Stomach smooth muscle (tissue), 2 donors: ENCODE measurements at regions not wholly inside any gene's neighbourhood (a gene's known extent, or its start where the extent isn't known, plus 50 kb on each side); places are given as distances from the start of the nearest gene placed in this dataset.

ENCODE experiments used
- H3K27ac ChIP-seq: one replicate; pipeline ENCODE4 v1.7.0; 2013; ENCODE audit warnings: mild to moderate bottlenecking, low read length, inconsistent platforms
- H3K27me3 ChIP-seq, 2 donors: one replicate each; pipeline ENCODE4 v1.7.0; 2013; ENCODE audit warnings: low read length in 2 of 2; ENCODE audit not compliant: insufficient read depth in 2 of 2, control insufficient read depth in 1 of 2
- H3K36me3 ChIP-seq, 2 donors: one replicate each; pipeline ENCODE4 v1.7.0; 2013; ENCODE audit warnings: low read length in 2 of 2; ENCODE audit not compliant: control insufficient read depth in 2 of 2, insufficient read depth in 2 of 2
- H3K4me1 ChIP-seq: one replicate; pipeline ENCODE4 v1.7.0; 2013; ENCODE audit warnings: low read length; ENCODE audit not compliant: control insufficient read depth, insufficient read depth
- H3K4me3 ChIP-seq, 2 donors: one replicate each; pipeline ENCODE4 v1.7.0; 2013; ENCODE audit warnings: low read length in 2 of 2
- H3K9ac ChIP-seq, 2 donors: one replicate each; pipeline ENCODE4 v1.7.0; 2013; ENCODE audit warnings: low read length in 2 of 2, mild to moderate bottlenecking in 1 of 2
- H3K9me3 ChIP-seq, 2 donors: one replicate each; pipeline ENCODE4 v1.7.0; 2013; ENCODE audit warnings: low read length in 2 of 2; ENCODE audit not compliant: control insufficient read depth in 2 of 2
- donor health status: healthy.
- donor health status: Pancreatic carcinoma.

- H3K9me3 ChIP-seq = peaks cover 0 to 4% of the 10 kb centered on the region in 2 donors
Observed at GRCh38 chr4:63524764-63525163, 884.5 kb downstream of the TECRL start.

GRCh38 chr4:63505714-63506460, 903.4 kb downstream of the TECRL start:
- H3K36me3 ChIP-seq = no peaks in the 10 kb centered on the region
- H3K4me3 ChIP-seq = no peak overlapping the region
- H3K9ac ChIP-seq = no peak overlapping the region
- no peaks in the 10 kb centered on the region for H3K27me3 ChIP-seq
- no peaks in the 10 kb centered on the region for H3K9me3 ChIP-seq
- no peak overlapping the region for H3K27ac ChIP-seq
- H3K4me1 ChIP-seq = no peaks in the 10 kb centered on the region

More at GRCh38 chr4:63524764-63525163, 884.5 kb downstream of the TECRL start:
- no peak overlapping the region for H3K4me3 ChIP-seq
- H3K4me1 ChIP-seq = no peaks in the 10 kb centered on the region
- H3K27me3 ChIP-seq = no peaks in the 10 kb centered on the region
- H3K9ac ChIP-seq = no peak overlapping the region
- no peak overlapping the region for H3K27ac ChIP-seq
- H3K36me3 ChIP-seq = no peaks in the 10 kb centered on the region

- Histone ChIP-seq H3K27me3 (no peaks in the 10 kb centered on the region), H3K36me3 (no peaks in the 10 kb centered on the region), H3K4me1 (no peaks in the 10 kb centered on the region), H3K27ac (no peak overlapping the region), H3K4me3 (no peak overlapping the region), H3K9me3 (no peaks in the 10 kb centered on the region), H3K9ac (no peak overlapping the region)
Observed at GRCh38 chr4:63493265-63493664, 916.0 kb downstream of the TECRL start.

- Histone ChIP-seq H3K9ac (no peak overlapping the region), H3K27me3 (no peaks in the 10 kb centered on the region), H3K4me1 (no peaks in the 10 kb centered on the region), H3K36me3 (no peaks in the 10 kb centered on the region), H3K9me3 (no peaks in the 10 kb centered on the region), H3K27ac (no peak overlapping the region), H3K4me3 (no peak overlapping the region)
Observed at GRCh38 chr4:63492515-63492914, 916.7 kb downstream of the TECRL start.

GRCh38 chr4:63464393-63464792, 944.9 kb downstream of the TECRL start:
- Histone ChIP-seq H3K9ac (no peak overlapping the region), H3K4me1 (no peaks in the 10 kb centered on the region), H3K27ac (no peak overlapping the region), H3K27me3 (no peaks in the 10 kb centered on the region), H3K4me3 (no peak overlapping the region), H3K36me3 (no peaks in the 10 kb centered on the region), H3K9me3 (no peaks in the 10 kb centered on the region)

- H3K4me1 ChIP-seq = no peaks in the 10 kb centered on the region
- no peaks in the 10 kb centered on the region for H3K36me3 ChIP-seq
- no peak overlapping the region for H3K27ac ChIP-seq
- no peak overlapping the region for H3K4me3 ChIP-seq
- H3K9ac ChIP-seq = no peak overlapping the region
- H3K9me3 ChIP-seq = no peaks in the 10 kb centered on the region
- H3K27me3 ChIP-seq = no peaks in the 10 kb centered on the region
Observed at GRCh38 chr4:63460075-63460474, 949.2 kb downstream of the TECRL start.

GRCh38 chr4:63459329-63459728, 949.9 kb downstream of the TECRL start:
- Histone ChIP-seq H3K4me3 (no peak overlapping the region), H3K9ac (no peak overlapping the region), H3K4me1 (no peaks in the 10 kb centered on the region), H3K9me3 (no peaks in the 10 kb centered on the region), H3K27me3 (no peaks in the 10 kb centered on the region), H3K36me3 (no peaks in the 10 kb centered on the region), H3K27ac (no peak overlapping the region)

GRCh38 chr4:63458010-63458409, 951.2 kb downstream of the TECRL start:
- Histone ChIP-seq H3K27ac (no peak overlapping the region), H3K4me3 (no peak overlapping the region), H3K9me3 (no peaks in the 10 kb centered on the region), H3K4me1 (no peaks in the 10 kb centered on the region), H3K9ac (no peak overlapping the region), H3K36me3 (no peaks in the 10 kb centered on the region), H3K27me3 (no peaks in the 10 kb centered on the region)

GRCh38 chr4:63440236-63440635, 969.0 kb downstream of the TECRL start:
- H3K27me3 ChIP-seq = no peaks in the 10 kb centered on the region
- H3K9me3 ChIP-seq = no peaks in the 10 kb centered on the region
- no peaks in the 10 kb centered on the region for H3K4me1 ChIP-seq
- H3K4me3 ChIP-seq = no peak overlapping the region
- H3K27ac ChIP-seq = no peak overlapping the region
- H3K36me3 ChIP-seq = no peaks in the 10 kb centered on the region
- H3K9ac ChIP-seq = no peak overlapping the region

GRCh38 chr4:63430105-63430504, 979.1 kb downstream of the TECRL start:
- H3K27ac ChIP-seq = no peak overlapping the region
- H3K36me3 ChIP-seq = no peaks in the 10 kb centered on the region
- H3K4me1 ChIP-seq = no peaks in the 10 kb centered on the region
- H3K27me3 ChIP-seq = no peaks in the 10 kb centered on the region
- no peak overlapping the region for H3K4me3 ChIP-seq
- peaks cover 0 to under 1% of the 10 kb centered on the region in 2 donors for H3K9me3 ChIP-seq
- H3K9ac ChIP-seq = no peak overlapping the region

- Histone ChIP-seq H3K27me3 (no peaks in the 10 kb centered on the region), H3K36me3 (no peaks in the 10 kb centered on the region), H3K4me3 (no peak overlapping the region), H3K9me3 (peaks cover 0 to 2% of the 10 kb centered on the region in 2 donors), H3K9ac (no peak overlapping the region), H3K27ac (no peak overlapping the region), H3K4me1 (no peaks in the 10 kb centered on the region)
Observed at GRCh38 chr4:63396269-63396668, 1013.0 kb downstream of the TECRL start.
